Upper lobe of right lung (tissue), 1 donor: ENCODE measurements at regions not wholly inside any gene's neighbourhood (a gene's known extent, or its start where the extent isn't known, plus 50 kb on each side); places are given as distances from the start of the nearest gene placed in this dataset.

ENCODE experiments used
- ATAC-seq: fragments of 200-7000 bp; cut with Tn5 transposase; one replicate; pipeline ENCODE4 v1.9.1; 2020; ENCODE audit warnings: mild to moderate bottlenecking, moderate library complexity
- DNase-seq: peaks from one replicate; pipeline ENCODE4 v3.0.0-alpha.2; 2020
- H3K27ac ChIP-seq: fragments of 200-600 bp; one replicate; pipeline ENCODE4 v1.8.0; 2022
- H3K27me3 ChIP-seq: fragments of 200-600 bp; one replicate; pipeline ENCODE4 v1.8.0; 2022; ENCODE audit warnings: mild to moderate bottlenecking
- H3K36me3 ChIP-seq: fragments of 200-600 bp; one replicate; pipeline ENCODE4 v1.8.0; 2022
- H3K4me1 ChIP-seq: fragments of 200-600 bp; one replicate; pipeline ENCODE4 v1.8.0; 2022
- H3K4me3 ChIP-seq: fragments of 200-600 bp; one replicate; pipeline ENCODE4 v1.8.0; 2022; ENCODE audit warnings: mild to moderate bottlenecking
- H3K9me3 ChIP-seq: fragments of 200-600 bp; one replicate; pipeline ENCODE4 v1.8.0; 2022
- intact Hi-C: fragments of 100-400 bp; cut with DNase I; formaldehyde crosslinking; loops from one replicate; pipeline ENCODE4 v1.11.0; 2022
- TF ChIP-seq, protein P1 (sequence below): fragments of 200-600 bp; IDR thresholded peaks from one replicate; pipeline ENCODE4 v1.8.0; 2022; ENCODE audit warnings: antibody characterized with exemption
- donor health status: DM: no; HTN: yes; CAD: no; lungs with severe emphysema.

- Histone ChIP-seq H3K9me3 (no peaks in the 10 kb centered on the region), H3K4me1 (no peaks in the 10 kb centered on the region), H3K27ac (no peak overlapping the region), H3K27me3 (no peaks in the 10 kb centered on the region), H3K36me3 (no peaks in the 10 kb centered on the region), H3K4me3 (no peak overlapping the region)
- TF ChIP-seq, protein P1, sequence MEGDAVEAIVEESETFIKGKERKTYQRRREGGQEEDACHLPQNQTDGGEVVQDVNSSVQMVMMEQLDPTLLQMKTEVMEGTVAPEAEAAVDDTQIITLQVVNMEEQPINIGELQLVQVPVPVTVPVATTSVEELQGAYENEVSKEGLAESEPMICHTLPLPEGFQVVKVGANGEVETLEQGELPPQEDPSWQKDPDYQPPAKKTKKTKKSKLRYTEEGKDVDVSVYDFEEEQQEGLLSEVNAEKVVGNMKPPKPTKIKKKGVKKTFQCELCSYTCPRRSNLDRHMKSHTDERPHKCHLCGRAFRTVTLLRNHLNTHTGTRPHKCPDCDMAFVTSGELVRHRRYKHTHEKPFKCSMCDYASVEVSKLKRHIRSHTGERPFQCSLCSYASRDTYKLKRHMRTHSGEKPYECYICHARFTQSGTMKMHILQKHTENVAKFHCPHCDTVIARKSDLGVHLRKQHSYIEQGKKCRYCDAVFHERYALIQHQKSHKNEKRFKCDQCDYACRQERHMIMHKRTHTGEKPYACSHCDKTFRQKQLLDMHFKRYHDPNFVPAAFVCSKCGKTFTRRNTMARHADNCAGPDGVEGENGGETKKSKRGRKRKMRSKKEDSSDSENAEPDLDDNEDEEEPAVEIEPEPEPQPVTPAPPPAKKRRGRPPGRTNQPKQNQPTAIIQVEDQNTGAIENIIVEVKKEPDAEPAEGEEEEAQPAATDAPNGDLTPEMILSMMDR = no peak
- intact Hi-C loops = no loop called here
- ATAC-seq (no peak), DNase-seq (peak; percentile 33)
Measured at GRCh38 chr10:78292982-78293865, 259.6 kb downstream of the RPS24 start.

GRCh38 chr10:78295242-78295641 is 261.6 kb downstream of the RPS24 start:
- Histone ChIP-seq H3K4me3 (no peak overlapping the region), H3K9me3 (no peaks in the 10 kb centered on the region), H3K27me3 (no peaks in the 10 kb centered on the region), H3K4me1 (no peaks in the 10 kb centered on the region), H3K27ac (no peak overlapping the region), H3K36me3 (no peaks in the 10 kb centered on the region)
- no peak for DNase-seq
- TF ChIP-seq, protein P1 = no peak
- intact Hi-C loops = no loop called here
- no peak for ATAC-seq

GRCh38 chr10:78296785-78297184 is 263.1 kb downstream of the RPS24 start:
- no peak overlapping the region for H3K27ac ChIP-seq
- no peaks in the 10 kb centered on the region for H3K9me3 ChIP-seq
- no peak for DNase-seq
- no peaks in the 10 kb centered on the region for H3K4me1 ChIP-seq
- intact Hi-C loops = no loop called here
- ATAC-seq = no peak
- H3K27me3 ChIP-seq = no peaks in the 10 kb centered on the region
- H3K36me3 ChIP-seq = no peaks in the 10 kb centered on the region
- H3K4me3 ChIP-seq = no peak overlapping the region
- TF ChIP-seq, protein P1 = no peak

GRCh38 chr10:78297997-78298396 is 264.3 kb downstream of the RPS24 start:
- Histone ChIP-seq H3K27me3 (no peaks in the 10 kb centered on the region), H3K4me3 (no peak overlapping the region)
- TF ChIP-seq, protein P1 = no peak

GRCh38 chr10:78298835-78299234 is 265.2 kb downstream of the RPS24 start:
- DNase-seq = peak; percentile 51
- no peaks in the 10 kb centered on the region for H3K27me3 ChIP-seq
- intact Hi-C loops = no loop called here
- no peak overlapping the region for H3K4me3 ChIP-seq
- no peaks in the 10 kb centered on the region for H3K36me3 ChIP-seq
- H3K9me3 ChIP-seq = no peaks in the 10 kb centered on the region
- H3K27ac ChIP-seq = no peak overlapping the region
- ATAC-seq = no peak
- TF ChIP-seq, protein P1 = no peak
- peaks cover 12% of the 10 kb centered on the region for H3K4me1 ChIP-seq

More at GRCh38 chr10:78297997-78298396, 264.3 kb downstream of the RPS24 start:
- intact Hi-C loops = no loop called here
- H3K27ac ChIP-seq = no peak overlapping the region
- DNase-seq = no peak
- no peaks in the 10 kb centered on the region for H3K36me3 ChIP-seq
- H3K4me1 ChIP-seq = peaks cover 8% of the 10 kb centered on the region
- ATAC-seq = no peak
- H3K9me3 ChIP-seq = no peaks in the 10 kb centered on the region
